GM21825 (cell line): ENCODE measurements at regions not wholly inside any gene's neighbourhood (a gene's known extent, or its start where the extent isn't known, plus 50 kb on each side); places are given as distances from the start of the nearest gene placed in this dataset.
"Not testable (repeated sequence)": the region's sequence is repeated elsewhere in the genome, so short reads cannot be mapped to it uniquely, and the experiment has no call there.

Experiments
- ATAC-seq: cut with Tn5 transposase; IDR thresholded peaks from one replicate; pipeline ENCODE4 v1.9.1; 2021; ENCODE audit warnings: mild to moderate bottlenecking, moderate library complexity; ENCODE audit not compliant: unreplicated experiment

DNA sequence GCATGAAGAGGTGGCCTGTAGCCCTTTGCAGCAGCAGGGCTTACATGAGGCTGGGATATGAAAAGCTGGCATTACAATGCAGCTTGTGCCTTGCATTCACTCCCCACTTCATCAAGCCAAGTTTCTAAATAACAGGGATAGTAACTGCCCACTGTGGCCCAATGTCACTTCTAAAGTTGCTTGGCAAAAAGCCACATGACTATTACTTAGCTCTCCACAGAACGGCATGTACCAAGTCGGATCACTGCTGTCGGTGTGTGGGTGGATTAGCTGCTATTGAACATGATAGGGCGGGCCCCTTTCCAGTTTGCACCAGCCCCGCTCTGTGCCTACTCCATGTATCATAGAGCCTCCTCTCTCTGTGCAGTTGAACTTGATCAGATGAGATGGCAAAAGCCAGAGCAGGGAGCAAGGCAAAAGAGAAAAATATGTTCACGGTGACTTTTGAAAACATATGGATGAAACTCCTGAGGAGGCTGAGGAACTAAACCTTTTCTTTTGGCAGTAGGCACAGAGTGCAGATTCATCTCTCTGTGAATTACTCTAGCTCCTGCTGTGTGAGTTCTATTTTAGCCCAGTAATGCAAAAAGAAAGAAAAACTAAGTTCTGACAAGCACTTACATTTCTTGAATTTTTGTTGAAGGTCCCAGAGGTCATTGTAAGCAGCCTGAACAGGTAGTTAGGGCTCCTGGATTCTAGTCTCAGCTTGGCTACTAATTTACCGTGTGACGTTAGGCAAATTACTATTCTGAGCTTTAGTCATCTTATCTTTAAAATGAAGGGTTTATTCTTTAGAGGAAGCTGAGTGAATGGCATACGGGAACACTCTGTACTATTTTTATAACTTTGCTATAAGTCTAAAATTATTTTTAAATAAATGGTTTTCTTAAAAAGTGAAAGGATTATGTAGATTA lies 125.6 kb upstream of the NBPF9 start:
- not testable (repeated sequence) for ATAC-seq

DNA sequence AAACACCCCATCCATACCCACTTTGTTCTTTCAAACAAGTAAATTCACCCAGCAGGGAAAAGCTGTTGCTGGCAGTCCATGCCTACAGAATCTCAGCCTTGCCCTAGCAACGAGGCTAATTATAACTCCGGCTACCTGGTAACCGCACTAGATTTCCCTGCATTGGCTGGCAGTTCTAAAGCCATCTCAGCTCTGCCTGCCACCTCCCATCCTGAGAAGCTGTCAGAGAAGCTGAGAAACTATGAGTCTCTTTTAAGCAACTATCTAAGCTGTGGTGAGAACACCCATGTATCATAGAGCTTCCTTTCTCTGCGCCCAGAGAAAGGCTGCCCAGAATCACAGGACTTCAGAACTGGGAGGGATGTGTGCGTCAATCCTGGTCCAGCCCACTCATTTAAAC lies 126.5 kb upstream of the NBPF9 start:
- not testable (repeated sequence) for ATAC-seq

DNA sequence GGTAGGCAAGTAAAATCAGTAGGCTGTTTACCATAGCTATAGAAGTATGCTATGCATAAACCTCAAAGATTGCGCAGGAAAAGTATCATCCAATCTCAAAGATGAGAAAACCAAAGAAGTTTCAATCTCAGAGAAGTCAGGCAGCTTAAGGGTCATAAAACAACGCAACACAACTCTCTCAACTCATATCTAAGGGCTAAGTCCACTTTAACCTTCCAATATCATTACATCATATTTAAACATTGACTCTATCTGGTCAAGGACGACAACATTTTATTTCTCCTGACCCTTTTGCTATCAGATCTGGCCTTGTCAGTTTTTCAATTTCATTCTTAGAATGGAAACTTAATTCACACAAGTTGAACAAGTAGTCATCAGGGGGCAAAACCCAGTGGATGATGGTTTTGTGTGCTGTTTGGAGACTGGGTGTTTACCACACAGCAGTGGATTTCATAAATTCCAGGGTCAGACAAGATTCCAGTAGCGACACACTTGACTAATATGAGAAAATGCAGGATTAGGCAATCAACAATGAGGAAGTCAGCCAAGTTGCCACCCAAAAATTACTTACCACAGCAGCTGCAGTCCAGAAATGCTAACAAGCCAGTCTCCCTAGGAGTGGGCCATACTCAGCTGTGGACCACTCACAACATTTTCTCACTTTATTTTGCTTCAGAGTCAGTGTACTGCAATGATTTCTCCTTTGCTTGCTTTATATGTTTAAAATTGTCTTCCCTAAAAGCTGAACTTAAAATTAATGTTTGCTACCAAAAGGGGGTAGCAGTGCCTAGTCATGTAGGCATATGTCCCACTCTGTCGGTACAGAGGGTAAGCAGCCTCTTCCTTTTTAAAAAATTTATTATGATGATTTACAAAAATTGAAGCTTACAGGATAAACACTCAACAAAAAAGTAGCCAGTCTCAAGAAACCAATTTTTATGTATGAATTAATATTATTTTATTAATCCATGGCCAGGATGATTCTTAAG lies 131.9 kb upstream of the NBPF9 start:
- not testable (repeated sequence) for ATAC-seq

DNA sequence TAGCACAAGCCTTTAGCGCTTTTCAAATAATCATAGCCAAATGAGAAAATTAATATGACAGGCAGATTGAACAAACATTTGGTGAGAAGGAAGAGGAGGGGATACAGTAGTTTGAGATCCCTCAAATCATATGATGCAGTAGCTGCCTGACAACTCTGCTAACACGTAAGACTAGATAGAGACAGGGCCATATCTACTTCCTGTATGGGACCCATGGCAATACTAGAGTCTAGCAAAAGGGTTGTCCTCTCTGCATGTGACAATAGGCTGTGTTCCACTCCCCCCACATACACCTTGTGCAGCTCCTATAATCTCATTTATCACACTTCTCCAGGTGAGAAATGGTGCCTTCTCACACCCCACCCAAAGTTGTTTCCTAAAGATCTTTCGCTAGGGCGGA lies 134.2 kb upstream of the NBPF9 start:
- not testable (repeated sequence) for ATAC-seq

DNA sequence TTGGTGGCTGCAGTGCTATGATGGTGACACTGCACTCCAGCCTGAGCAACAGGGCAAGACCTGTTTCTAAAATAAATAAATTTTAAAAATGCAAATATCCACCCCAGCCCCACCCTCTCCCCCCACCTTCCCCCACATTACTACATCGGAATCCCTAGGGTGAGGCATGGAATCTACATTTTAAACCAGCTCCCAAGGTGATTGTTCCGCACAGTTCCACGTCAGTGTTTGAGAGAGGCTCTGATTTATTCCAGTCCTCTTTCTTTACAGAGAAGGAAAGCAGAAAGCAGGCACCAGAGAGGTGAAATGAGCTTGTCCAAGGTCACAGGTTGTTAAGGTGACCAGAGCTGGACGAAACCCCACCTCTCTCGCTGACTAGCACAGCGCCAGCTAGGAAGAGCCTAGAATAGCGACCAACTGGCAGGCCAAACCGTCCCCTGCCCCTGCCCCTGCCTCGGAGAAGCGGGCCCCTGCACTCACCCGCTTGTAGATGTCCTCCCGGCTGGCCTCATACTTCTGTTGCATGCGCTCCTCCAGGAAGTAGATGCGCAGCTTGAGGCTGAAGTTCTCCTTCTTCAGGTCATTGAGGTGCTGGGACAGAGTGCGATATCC lies 136.7 kb upstream of the NBPF9 start:
- ATAC-seq: not testable (repeated sequence)

DNA sequence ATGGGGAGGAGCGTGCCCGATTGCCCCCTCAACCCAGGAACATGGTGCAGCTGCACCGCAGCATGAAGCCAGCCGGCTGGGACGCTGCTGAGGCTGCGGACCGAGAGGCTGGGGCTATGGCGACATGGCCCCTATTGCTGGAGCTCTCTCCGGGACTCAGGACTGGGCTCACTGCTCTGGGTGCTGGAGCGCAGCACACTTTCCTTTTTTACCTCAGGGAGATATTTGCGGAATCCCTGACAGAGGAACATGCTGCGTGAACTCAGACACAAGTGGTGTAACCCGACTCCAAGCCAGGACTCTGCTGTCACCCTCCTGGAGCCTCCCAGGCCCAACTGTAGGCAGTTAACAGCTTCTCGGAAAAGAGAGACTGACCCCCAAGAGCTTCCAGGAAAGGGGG lies 137.2 kb upstream of the NBPF9 start:
- ATAC-seq: not testable (repeated sequence)

DNA sequence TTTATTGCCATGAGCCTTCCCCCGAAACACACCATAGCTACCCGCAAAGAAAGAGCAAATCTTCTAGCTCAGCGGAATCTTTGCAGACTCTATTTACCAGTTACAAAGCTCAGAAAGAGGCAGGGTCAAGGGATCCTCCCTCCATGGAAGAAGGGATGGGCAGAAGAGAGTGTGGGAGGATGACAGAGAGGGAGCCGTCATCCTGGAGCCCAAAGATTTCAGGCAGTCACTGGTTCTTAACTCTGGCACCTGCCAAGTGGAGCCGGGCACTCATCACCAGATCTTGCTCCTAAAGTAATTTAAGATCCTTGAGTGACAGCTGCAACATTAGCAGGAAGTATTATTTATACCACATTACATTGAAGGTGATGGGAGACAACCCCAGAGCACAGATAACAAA lies 137.9 kb upstream of the NBPF9 start:
- not testable (repeated sequence) for ATAC-seq

DNA sequence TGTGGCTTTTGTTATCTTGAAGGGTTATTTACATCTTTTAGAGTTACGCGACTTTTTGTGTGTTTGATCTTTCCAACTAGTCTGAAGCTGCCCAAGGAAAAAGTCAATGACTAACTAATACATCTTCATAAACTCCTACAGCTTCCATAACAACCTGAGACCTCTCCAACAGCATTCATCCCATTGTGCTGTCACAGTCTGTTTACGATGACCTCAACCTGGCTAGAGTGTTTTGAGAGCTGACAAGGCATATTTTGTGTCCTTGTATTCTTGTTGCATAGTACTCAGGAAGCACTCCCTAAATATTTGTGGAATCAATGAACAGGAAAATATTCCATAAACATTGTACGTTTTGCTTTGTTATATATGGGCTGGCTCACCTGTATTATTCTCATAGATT lies 140.2 kb upstream of the NBPF9 start:
- not testable (repeated sequence) for ATAC-seq

DNA sequence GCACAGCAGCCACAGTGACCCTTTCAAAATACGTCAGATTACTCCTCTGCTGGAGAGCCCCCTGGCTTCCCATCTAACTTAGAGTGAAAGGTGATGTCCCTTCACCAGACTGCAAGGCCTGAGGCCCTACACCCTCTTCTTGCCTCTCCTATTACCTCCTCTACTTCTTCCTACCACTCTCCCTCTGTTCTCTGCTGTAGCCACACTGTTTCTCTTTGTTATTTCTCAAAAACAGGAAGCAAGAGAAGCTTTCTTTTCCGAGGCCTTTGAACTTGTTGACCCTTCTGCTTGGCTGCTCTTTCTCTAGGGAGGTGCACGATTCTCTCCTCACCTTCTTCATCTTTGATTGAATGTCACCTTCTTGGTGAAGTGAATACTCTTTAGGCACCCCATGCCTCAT lies 141.3 kb upstream of the NBPF9 start:
- ATAC-seq: not testable (repeated sequence)

DNA sequence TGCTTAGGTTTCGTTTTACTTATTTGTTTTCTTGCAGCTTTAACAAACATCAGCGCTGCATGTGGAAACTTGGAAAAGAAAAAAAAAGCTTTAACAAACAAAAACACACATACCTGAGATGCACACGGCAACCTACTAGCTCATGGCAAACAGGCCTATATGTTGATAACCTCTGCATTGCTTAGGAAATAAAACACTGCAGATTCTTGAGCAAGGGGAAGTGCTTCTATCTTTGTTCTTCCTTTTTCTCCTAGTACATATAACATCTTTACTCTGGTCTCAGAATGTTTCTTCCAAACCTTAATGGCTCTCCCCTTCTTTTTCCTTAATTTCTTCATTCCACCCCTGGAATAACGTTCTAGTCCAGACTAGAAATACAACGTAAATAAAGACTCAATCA lies 142.9 kb upstream of the NBPF9 start:
- ATAC-seq: not testable (repeated sequence)

DNA sequence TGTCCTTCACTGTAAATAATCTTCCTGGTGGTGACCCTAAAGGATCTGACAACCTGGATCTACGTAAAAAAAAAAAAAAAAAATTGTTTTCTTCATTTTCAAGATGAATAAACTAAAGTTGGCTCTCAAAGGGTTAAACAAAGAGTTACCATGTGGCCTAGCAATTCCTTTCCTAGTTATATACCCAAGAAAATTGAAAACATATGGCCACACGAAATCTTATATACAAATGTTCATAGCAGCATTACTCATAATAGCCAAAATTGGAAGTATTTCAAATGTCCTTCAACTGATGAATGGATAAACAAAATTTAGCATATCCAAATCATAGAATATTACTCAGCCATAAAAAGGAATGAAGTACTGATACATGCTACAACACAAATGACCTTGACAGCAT lies 145.3 kb upstream of the NBPF9 start:
- ATAC-seq: not testable (repeated sequence)

DNA sequence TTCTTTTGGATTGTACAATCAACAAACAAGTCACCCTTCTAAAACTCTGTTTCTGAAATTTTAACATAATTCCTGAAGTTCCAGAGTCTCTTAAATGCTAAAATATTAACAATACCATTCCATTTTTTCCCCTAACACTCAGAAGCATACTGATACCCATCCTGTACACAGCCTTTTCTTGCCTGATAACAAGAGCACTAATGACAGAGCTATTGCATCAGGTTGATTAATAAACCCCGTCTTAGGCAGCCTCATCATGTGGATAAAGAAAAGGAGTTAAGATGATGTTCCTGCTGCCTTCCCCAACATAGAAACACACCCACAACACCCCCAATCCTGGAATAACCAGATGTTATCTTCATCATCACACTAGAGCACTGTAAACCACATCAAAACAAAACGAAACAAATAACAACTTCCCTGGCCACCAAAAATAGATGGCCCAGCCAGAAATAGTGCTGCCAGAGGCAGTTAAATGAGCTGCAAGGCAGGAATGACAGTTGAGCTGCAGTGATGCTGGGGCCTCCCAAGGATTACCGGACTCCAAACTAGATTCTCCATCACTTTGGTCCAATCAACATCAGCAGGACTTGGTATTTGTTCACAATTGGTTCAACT lies 146.6 kb upstream of the NBPF9 start:
- not testable (repeated sequence) for ATAC-seq

DNA sequence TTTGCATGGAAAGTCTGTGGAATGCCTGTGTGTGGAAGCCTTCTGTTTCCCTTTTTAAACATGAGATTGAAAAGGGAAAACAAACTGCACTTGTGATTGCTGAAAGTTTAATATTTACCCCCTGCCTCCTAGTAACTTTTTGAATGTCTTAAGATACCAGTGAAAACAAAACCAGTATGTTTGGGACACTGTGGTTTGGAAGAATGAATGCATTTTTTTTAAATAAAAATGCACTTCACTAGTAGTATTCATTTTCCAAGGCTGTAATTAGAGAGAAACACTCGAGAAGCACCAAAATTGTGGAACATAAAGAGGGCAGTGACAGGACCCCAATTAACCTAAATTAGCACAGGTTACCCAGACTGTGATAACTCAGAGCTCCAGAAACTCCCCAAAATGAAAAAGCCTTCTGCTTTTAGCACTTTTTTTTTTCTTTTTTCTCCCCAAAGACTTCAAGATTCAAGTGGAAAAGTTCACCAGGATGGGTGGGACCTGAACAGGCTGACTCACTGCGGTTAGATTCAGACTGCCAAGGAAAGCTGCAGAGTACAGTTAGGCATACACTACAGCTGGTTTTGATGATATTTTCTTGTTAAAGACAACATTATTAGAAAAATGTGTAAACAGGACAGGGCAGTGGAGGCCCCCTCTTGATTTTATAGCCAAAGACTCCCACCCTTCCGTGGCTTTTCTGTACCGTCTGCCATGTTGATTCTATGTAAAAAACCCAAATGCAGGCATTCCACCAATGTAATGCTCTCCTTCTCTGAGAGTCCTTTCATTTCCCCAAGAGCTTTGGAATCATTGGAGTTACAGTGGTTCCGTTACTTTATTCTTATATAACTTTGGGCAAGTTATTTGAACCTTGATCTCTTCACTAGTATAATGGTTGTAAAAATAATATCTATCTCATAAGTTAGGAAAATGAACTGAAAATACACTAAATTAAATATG lies 151.8 kb upstream of the NBPF9 start:
- not testable (repeated sequence) for ATAC-seq

DNA sequence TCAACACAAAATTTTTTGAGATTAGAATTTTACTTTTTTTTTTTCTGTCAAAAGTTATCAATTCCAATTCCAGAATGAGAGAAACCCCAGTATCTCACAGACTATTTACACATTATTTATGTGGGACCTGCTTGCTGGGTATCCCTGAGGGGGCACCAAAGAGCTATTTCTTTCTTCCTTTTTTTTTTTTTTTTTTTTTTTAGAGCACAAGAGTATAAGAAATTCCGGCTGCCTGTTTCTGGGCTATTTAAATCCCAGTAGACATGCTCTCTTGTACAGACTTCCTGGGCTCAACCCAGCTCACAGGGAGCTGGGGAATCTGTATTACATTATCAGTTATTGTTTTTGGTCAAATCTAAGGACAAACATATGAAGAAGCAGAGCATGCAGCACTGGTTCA lies 156.9 kb upstream of the NBPF9 start:
- not testable (repeated sequence) for ATAC-seq

DNA sequence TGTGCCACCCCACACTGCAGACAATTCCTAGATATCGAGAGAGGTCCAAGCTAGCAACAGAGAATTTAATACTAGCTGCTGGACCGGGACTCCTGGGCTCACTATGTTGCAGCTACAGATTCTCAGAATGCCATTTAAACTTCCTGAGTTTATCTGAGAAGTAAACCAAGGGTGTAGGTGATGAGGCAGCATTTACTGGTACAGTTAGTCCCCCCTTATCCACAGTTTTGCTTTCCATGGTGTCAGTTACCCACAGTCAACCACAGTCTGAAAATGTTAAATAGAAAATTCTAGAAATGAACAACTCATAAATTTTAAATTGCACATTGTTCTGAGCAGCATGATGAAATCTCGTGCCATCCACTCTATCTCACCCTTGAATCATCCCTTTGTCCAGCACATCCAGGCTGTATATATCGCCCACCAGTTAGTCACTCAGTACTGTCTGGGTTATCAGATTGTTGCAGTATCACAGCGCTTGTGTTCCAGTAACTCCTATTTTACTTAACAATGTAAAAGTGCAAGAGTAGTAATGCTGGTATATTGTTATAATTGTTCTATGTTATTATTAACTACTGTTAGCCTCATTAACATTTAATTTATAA lies 157.5 kb upstream of the NBPF9 start:
- not testable (repeated sequence) for ATAC-seq

DNA sequence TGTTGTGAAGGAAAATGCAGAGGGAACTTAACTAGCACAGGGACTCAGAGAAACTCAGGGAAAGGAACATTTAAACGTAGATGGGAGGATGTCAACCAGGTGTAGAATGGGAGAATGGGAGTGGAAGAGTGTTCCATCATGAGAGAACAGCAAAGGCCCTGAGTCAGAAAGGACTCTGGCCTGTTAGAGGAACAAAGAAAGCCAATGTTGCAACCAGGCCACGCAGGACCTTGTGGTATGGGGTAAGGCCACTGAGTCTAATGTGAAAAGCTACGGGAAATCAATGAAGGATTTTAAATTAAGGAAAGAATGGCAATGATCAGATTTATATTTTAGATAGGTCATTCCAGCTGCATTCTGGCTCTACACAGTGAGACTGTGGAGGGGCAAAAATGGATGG lies 163.9 kb upstream of the NBPF9 start:
- not testable (repeated sequence) for ATAC-seq

DNA sequence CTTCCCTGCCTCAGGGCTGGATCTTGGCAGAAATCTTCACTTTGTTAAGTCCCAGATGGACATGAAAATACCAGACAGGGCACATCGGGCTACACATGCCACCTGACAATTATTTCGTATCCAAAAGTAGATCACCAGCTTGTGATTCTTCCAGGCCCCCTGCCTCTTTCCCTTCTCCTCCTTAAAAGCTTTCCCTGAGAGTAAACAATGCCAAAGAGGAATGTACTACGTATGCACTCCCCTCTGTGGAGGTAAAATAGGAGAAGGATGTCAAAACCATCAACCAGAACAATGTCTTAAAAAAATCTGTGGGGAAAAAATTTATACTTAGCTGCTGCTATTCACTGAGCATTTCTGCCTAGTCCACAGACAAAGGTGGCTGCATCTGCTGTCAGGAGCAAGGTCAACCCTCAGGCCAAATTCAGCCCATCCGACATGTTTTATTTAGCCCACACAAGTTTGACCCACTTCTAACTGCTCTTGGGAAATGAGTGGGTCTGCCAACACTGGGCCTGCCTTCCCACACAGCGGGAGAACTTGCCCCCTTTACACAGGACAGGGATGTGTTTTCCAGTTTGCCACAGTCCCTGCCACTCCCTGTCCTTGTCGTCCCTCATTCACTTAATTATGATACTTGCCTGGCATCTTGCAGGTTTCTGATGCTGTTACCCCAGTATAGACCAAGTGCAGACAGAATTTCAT lies 165.8 kb upstream of the NBPF9 start:
- ATAC-seq: not testable (repeated sequence)

DNA sequence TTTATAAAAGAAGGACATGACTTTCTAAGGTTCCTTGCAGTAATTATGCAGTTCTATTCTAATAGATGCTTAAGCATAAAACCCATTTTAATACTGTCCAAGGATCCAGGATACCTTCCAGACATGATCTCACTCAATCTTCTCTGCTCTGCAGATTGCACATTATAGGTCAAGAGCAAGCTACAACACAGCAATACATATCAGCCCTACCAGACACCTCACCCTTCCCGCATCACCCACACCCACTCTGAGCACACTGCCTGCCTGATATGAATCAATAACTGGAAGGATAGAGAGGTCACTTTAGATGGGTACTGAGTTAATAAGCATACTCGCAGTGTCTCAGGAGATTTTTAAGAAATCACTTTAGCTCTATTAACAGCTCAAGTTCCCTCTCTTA lies 166.5 kb upstream of the NBPF9 start:
- not testable (repeated sequence) for ATAC-seq
